Astrocyte of the cerebellum (primary cell): ENCODE measurements at regions not wholly inside any gene's neighbourhood (a gene's known extent, or its start where the extent isn't known, plus 50 kb on each side); places are given as distances from the start of the nearest gene placed in this dataset.

Experiments used
- DNase-seq: peaks from one replicate; pipeline ENCODE4 v3.0.0-alpha.2; 2011; ENCODE audit warnings: low read depth
- H3K4me3 ChIP-seq: 2 replicates; pipeline ENCODE4 v1.5.1; 2011; ENCODE audit warnings: mild to moderate bottlenecking, low read depth, low read length, moderate library complexity
- CTCF ChIP-seq: IDR thresholded peaks from 2 replicates; pipeline ENCODE4 v1.5.1; 2012; ENCODE audit warnings: low read length, low read depth, moderate library complexity, mild to moderate bottlenecking; ENCODE audit errors: missing control alignments
- in situ Hi-C: cut with HindIII; loops from 2 replicates; pipeline ENCODE4 v1.10.0; 2017; ENCODE audit warnings: low sequenced_read_pairs

GRCh38 chr4:111806331-111806730 is 338.9 kb upstream of the FAM241A start:
- no peak for DNase-seq
- in situ Hi-C loops: no loop called here
- H3K4me3 ChIP-seq: no peak overlapping the region
- peak; percentile 19 for TF ChIP-seq CTCF

GRCh38 chr4:111807576-111807975 is 337.7 kb upstream of the FAM241A start:
- no peak for DNase-seq
- no peak for TF ChIP-seq CTCF
- in situ Hi-C loops: no loop called here
- no peak overlapping the region for H3K4me3 ChIP-seq

GRCh38 chr4:111808174-111808573 is 337.1 kb upstream of the FAM241A start:
- no peak for DNase-seq
- in situ Hi-C loops: no loop called here
- H3K4me3 ChIP-seq: no peak overlapping the region
- no peak for TF ChIP-seq CTCF

- no peak overlapping the region for H3K4me3 ChIP-seq
- TF ChIP-seq CTCF: no peak
- DNase-seq: no peak
- in situ Hi-C loops: no loop called here
These were observed 333.6 kb upstream of the FAM241A start for GRCh38 chr4:111811661-111812060.

GRCh38 chr4:111812114-111812513 is 333.1 kb upstream of the FAM241A start:
- DNase-seq: no peak
- H3K4me3 ChIP-seq: no peak overlapping the region
- in situ Hi-C loops: no loop called here
- no peak for TF ChIP-seq CTCF

- in situ Hi-C loops: no loop called here
- no peak overlapping the region for H3K4me3 ChIP-seq
- no peak for DNase-seq
- TF ChIP-seq CTCF: no peak
These were observed 332.5 kb upstream of the FAM241A start for GRCh38 chr4:111812760-111813159.
